CD4-positive, alpha-beta memory T cell (primary cell): ENCODE measurements at regions not wholly inside any gene's neighbourhood (a gene's known extent, or its start where the extent isn't known, plus 50 kb on each side); places are given as distances from the start of the nearest gene placed in this dataset.

Experiments used
- CTCF ChIA-PET: fragments of 350-600 bp; sonication (Branson Sonifier 250); formaldehyde crosslinking; loops from one replicate; lab custom pipeline; 2021; ENCODE audit warnings: inconsistent platforms; ENCODE audit not compliant: partially characterized antibody; lab: Charles Lee
- POLR2A ChIA-PET: fragments of 350-600 bp; sonication (Branson Sonifier 250); formaldehyde crosslinking; loops from one replicate; lab custom pipeline; 2021; ENCODE audit not compliant: partially characterized antibody; lab: Charles Lee
- DNase-seq, 5 donors: peaks; one replicate each; pipeline versions ENCODE4 v3.0.0 to v3.0.0-alpha.2; 2020 to 2022; ENCODE audit warnings: mixed read lengths in 1 of 5
- H3K27ac ChIP-seq: one replicate; pipeline ENCODE4 v1.7.0; 2013; ENCODE audit warnings: low read depth, low read length
- H3K27me3 ChIP-seq: 2 replicates; pipeline ENCODE4 v1.7.0; 2013; ENCODE audit warnings: mild to moderate bottlenecking, low read length, moderate library complexity; ENCODE audit not compliant: insufficient read depth
- H3K36me3 ChIP-seq: 2 replicates; pipeline ENCODE4 v1.7.0; 2013; ENCODE audit warnings: mild to moderate bottlenecking, low read length, moderate library complexity; ENCODE audit not compliant: insufficient read depth
- H3K4me1 ChIP-seq: 2 replicates; pipeline ENCODE4 v1.7.0; 2013; ENCODE audit warnings: mild to moderate bottlenecking, low read length, moderate library complexity; ENCODE audit not compliant: insufficient read depth
- H3K4me3 ChIP-seq, 2 donors: one replicate each; pipeline ENCODE4 v1.7.0; 2013; ENCODE audit warnings: low read length in 2 of 2, mild to moderate bottlenecking in 1 of 2
- H3K9me3 ChIP-seq, 2 donors: one replicate each; pipeline ENCODE4 v1.7.0; 2013; ENCODE audit warnings: low read length in 2 of 2, control low read depth in 1 of 2; ENCODE audit not compliant: control insufficient read depth in 1 of 2
- H3K27ac Mint-ChIP-seq, 7 donors: one replicate each; pipeline ENCODE4 v1.8.0; 2020 to 2021; ENCODE audit warnings: mixed read lengths in 7 of 7, mild to moderate bottlenecking in 6 of 7, inconsistent platforms in 3 of 7, moderate library complexity in 3 of 7
- H3K27me3 Mint-ChIP-seq, 2 donors: one replicate each; pipeline ENCODE4 v1.8.0; 2020 to 2021; ENCODE audit warnings: mixed read lengths in 2 of 2
- H3K36me3 Mint-ChIP-seq, 2 donors: one replicate each; pipeline ENCODE4 v1.8.0; 2020 to 2021; ENCODE audit warnings: mixed read lengths in 2 of 2, inconsistent platforms in 1 of 2, mild to moderate bottlenecking in 1 of 2
- H3K4me1 Mint-ChIP-seq, 4 donors: one replicate each; pipeline ENCODE4 v1.8.0; 2020 to 2021; ENCODE audit warnings: mixed read lengths in 4 of 4, mild to moderate bottlenecking in 1 of 4
- H3K4me3 Mint-ChIP-seq, 8 donors: one replicate each; pipeline ENCODE4 v1.8.0; 2020 to 2021; ENCODE audit warnings: mixed read lengths in 8 of 8, mild to moderate bottlenecking in 7 of 8, moderate library complexity in 6 of 8, inconsistent platforms in 3 of 8
- H3K9me3 Mint-ChIP-seq, 8 donors: one replicate each; pipeline ENCODE4 v1.8.0; 2020 to 2021; ENCODE audit warnings: mixed read lengths in 8 of 8, mild to moderate bottlenecking in 5 of 8, inconsistent platforms in 3 of 8, moderate library complexity in 1 of 8
- intact Hi-C: fragments of 100-400 bp; cut with micrococcal nuclease; formaldehyde crosslinking; loops from one replicate; pipeline ENCODE4 v1.15.1; 2023

GRCh38 chr4:60544981-60545380 lies 655.1 kb upstream of the ADGRL3 start:
- Mint-ChIP-seq H3K4me1 (no peaks in the 10 kb centered on the region), H3K27ac (no peak overlapping the region), H3K27me3 (no peaks in the 10 kb centered on the region), H3K36me3 (no peaks in the 10 kb centered on the region), H3K4me3 (no peak overlapping the region), H3K9me3 (peaks cover 0 to 20% (median 16%) of the 10 kb centered on the region in 8 donors)
- no peak for DNase-seq
- no peaks in the 10 kb centered on the region for H3K4me1 ChIP-seq
- CTCF ChIA-PET = no interaction called here
- no peak overlapping the region for H3K27ac ChIP-seq
- H3K9me3 ChIP-seq = no peaks in the 10 kb centered on the region
- no peaks in the 10 kb centered on the region for H3K36me3 ChIP-seq
- H3K27me3 ChIP-seq = no peaks in the 10 kb centered on the region
- intact Hi-C loops = no loop called here
- no peak overlapping the region for H3K4me3 ChIP-seq
- POLR2A ChIA-PET = no interaction called here

GRCh38 chr4:60562334-60562733 lies 637.8 kb upstream of the ADGRL3 start:
- DNase-seq = no peak
- no peaks in the 10 kb centered on the region for H3K4me1 Mint-ChIP-seq
- POLR2A ChIA-PET = no interaction called here

GRCh38 chr4:60565558-60565957 lies 634.6 kb upstream of the ADGRL3 start:
- Mint-ChIP-seq H3K27ac (no peak overlapping the region), H3K36me3 (no peaks in the 10 kb centered on the region), H3K9me3 (peaks cover 4 to 22% (median 14%) of the 10 kb centered on the region in 8 donors), H3K4me1 (no peaks in the 10 kb centered on the region), H3K4me3 (no peak overlapping the region), H3K27me3 (no peaks in the 10 kb centered on the region)
- CTCF ChIA-PET = no interaction called here
- H3K27ac ChIP-seq = no peak overlapping the region
- H3K4me1 ChIP-seq = no peaks in the 10 kb centered on the region
- DNase-seq = no peak
- no peak overlapping the region for H3K4me3 ChIP-seq
- intact Hi-C loops = no loop called here
- H3K36me3 ChIP-seq = no peaks in the 10 kb centered on the region
- H3K9me3 ChIP-seq = no peaks in the 10 kb centered on the region
- H3K27me3 ChIP-seq = no peaks in the 10 kb centered on the region
- POLR2A ChIA-PET = no interaction called here

More at GRCh38 chr4:60562334-60562733, 637.8 kb upstream of the ADGRL3 start:
- peaks cover 3 to 21% (median 7%) of the 10 kb centered on the region in 8 donors for H3K9me3 Mint-ChIP-seq
- no peaks in the 10 kb centered on the region for H3K36me3 Mint-ChIP-seq
- Histone ChIP-seq H3K36me3 (no peaks in the 10 kb centered on the region), H3K27ac (no peak overlapping the region), H3K4me3 (no peak overlapping the region), H3K4me1 (no peaks in the 10 kb centered on the region), H3K27me3 (no peaks in the 10 kb centered on the region), H3K9me3 (no peaks in the 10 kb centered on the region)
- intact Hi-C loops = no loop called here
- CTCF ChIA-PET = no interaction called here
- no peak overlapping the region for H3K4me3 Mint-ChIP-seq
- no peaks in the 10 kb centered on the region for H3K27me3 Mint-ChIP-seq
- H3K27ac Mint-ChIP-seq = no peak overlapping the region

- H3K4me3 ChIP-seq = no peak overlapping the region
- intact Hi-C loops = no loop called here
- H3K36me3 Mint-ChIP-seq = no peaks in the 10 kb centered on the region
- CTCF ChIA-PET = no interaction called here
- H3K36me3 ChIP-seq = no peaks in the 10 kb centered on the region
- peaks cover 2 to 30% (median 13%) of the 10 kb centered on the region in 8 donors for H3K9me3 Mint-ChIP-seq
- H3K27ac Mint-ChIP-seq = no peak overlapping the region
- no peaks in the 10 kb centered on the region for H3K4me1 ChIP-seq
- no peaks in the 10 kb centered on the region for H3K27me3 ChIP-seq
- no peaks in the 10 kb centered on the region for H3K9me3 ChIP-seq
- DNase-seq = no peak
- H3K27me3 Mint-ChIP-seq = no peaks in the 10 kb centered on the region
- H3K4me1 Mint-ChIP-seq = no peaks in the 10 kb centered on the region
- no peak overlapping the region for H3K4me3 Mint-ChIP-seq
- no peak overlapping the region for H3K27ac ChIP-seq
- POLR2A ChIA-PET = no interaction called here
These were observed 624.8 kb upstream of the ADGRL3 start for GRCh38 chr4:60575336-60575735.

- Mint-ChIP-seq H3K9me3 (peaks cover 2 to 29% (median 10%) of the 10 kb centered on the region in 8 donors), H3K27me3 (no peaks in the 10 kb centered on the region), H3K4me3 (no peak overlapping the region), H3K36me3 (no peaks in the 10 kb centered on the region), H3K27ac (no peak overlapping the region), H3K4me1 (no peaks in the 10 kb centered on the region)
- H3K4me3 ChIP-seq = no peak overlapping the region
- no peaks in the 10 kb centered on the region for H3K27me3 ChIP-seq
- POLR2A ChIA-PET = no interaction called here
- H3K27ac ChIP-seq = no peak overlapping the region
- H3K36me3 ChIP-seq = no peaks in the 10 kb centered on the region
- H3K9me3 ChIP-seq = no peaks in the 10 kb centered on the region
- intact Hi-C loops = no loop called here
- H3K4me1 ChIP-seq = no peaks in the 10 kb centered on the region
- CTCF ChIA-PET = no interaction called here
- DNase-seq = no peak
These were observed 620.8 kb upstream of the ADGRL3 start for GRCh38 chr4:60579335-60579734.

- no peak overlapping the region for H3K4me3 Mint-ChIP-seq
- no peak overlapping the region for H3K27ac Mint-ChIP-seq
- no peak for DNase-seq
- H3K4me1 Mint-ChIP-seq = no peaks in the 10 kb centered on the region
- Histone ChIP-seq H3K4me1 (no peaks in the 10 kb centered on the region), H3K27ac (no peak overlapping the region), H3K9me3 (no peaks in the 10 kb centered on the region), H3K4me3 (no peak overlapping the region), H3K27me3 (no peaks in the 10 kb centered on the region), H3K36me3 (no peaks in the 10 kb centered on the region)
- H3K36me3 Mint-ChIP-seq = no peaks in the 10 kb centered on the region
- ChIA-PET POLR2A (no interaction called here), CTCF (no interaction called here)
- peaks cover 0 to 27% (median 10%) of the 10 kb centered on the region in 8 donors for H3K9me3 Mint-ChIP-seq
- no peaks in the 10 kb centered on the region for H3K27me3 Mint-ChIP-seq
- intact Hi-C loops = no loop called here
These were observed 618.1 kb upstream of the ADGRL3 start for GRCh38 chr4:60581919-60582536.

- POLR2A ChIA-PET = no interaction called here
These were observed 611.6 kb upstream of the ADGRL3 start for GRCh38 chr4:60588556-60588955.

More at GRCh38 chr4:60588556-60588955, 611.6 kb upstream of the ADGRL3 start:
- Histone ChIP-seq H3K9me3 (peaks cover 0 to 4% of the 10 kb centered on the region in 2 donors), H3K27me3 (no peaks in the 10 kb centered on the region), H3K4me1 (no peaks in the 10 kb centered on the region), H3K4me3 (no peak overlapping the region), H3K36me3 (no peaks in the 10 kb centered on the region), H3K27ac (no peak overlapping the region)
- Mint-ChIP-seq H3K36me3 (no peaks in the 10 kb centered on the region), H3K27me3 (no peaks in the 10 kb centered on the region), H3K4me3 (no peak overlapping the region), H3K27ac (no peak overlapping the region), H3K4me1 (no peaks in the 10 kb centered on the region), H3K9me3 (peaks cover 0 to 29% (median 7%) of the 10 kb centered on the region in 8 donors)
- DNase-seq = no peak
- intact Hi-C loops = no loop called here
- CTCF ChIA-PET = no interaction called here
